ENCODE measurements at regions not wholly inside any gene's neighbourhood (a gene's known extent, or its start where the extent isn't known, plus 50 kb on each side); places are given as distances from the start of the nearest gene placed in this dataset.

DNA sequence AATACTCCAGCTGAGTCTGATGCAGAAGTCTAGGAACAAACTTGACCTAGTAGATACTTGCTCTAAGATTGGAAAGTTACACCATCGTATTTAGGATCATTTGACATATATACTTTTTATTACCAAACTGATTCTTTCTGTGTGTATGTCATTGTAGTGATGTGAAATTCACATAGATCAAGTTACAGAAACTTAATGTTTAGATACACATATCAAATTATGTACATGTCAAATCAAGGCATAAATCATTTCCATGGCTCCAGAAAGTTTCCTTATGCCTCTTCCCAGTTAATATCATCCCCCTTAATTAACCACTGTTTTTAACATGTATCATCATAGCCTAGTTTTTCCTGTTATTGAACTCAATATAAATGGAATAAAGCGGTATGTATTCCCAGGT lies 292.0 kb upstream of the CDH11 start:
- no peaks in the 10 kb centered on the region for H3K27me3 Mint-ChIP-seq (ENCODE audit: low read depth)
- peaks cover 24% of the 10 kb centered on the region for H3K4me1 Mint-ChIP-seq (ENCODE audit: low read depth)
- peaks cover 1% of the 10 kb centered on the region for H3K9me3 Mint-ChIP-seq (ENCODE audit: low read depth)
- H3K36me3 Mint-ChIP-seq (ENCODE audit: low read depth), result peaks cover 1% of the 10 kb centered on the region
- no peak for DNase-seq (ENCODE audit: low spot score)
- TF ChIP-seq, protein P1, sequence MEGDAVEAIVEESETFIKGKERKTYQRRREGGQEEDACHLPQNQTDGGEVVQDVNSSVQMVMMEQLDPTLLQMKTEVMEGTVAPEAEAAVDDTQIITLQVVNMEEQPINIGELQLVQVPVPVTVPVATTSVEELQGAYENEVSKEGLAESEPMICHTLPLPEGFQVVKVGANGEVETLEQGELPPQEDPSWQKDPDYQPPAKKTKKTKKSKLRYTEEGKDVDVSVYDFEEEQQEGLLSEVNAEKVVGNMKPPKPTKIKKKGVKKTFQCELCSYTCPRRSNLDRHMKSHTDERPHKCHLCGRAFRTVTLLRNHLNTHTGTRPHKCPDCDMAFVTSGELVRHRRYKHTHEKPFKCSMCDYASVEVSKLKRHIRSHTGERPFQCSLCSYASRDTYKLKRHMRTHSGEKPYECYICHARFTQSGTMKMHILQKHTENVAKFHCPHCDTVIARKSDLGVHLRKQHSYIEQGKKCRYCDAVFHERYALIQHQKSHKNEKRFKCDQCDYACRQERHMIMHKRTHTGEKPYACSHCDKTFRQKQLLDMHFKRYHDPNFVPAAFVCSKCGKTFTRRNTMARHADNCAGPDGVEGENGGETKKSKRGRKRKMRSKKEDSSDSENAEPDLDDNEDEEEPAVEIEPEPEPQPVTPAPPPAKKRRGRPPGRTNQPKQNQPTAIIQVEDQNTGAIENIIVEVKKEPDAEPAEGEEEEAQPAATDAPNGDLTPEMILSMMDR (IDR thresholded peaks at IDR 0.05), result no peak
- no peak overlapping the region for H3K27ac Mint-ChIP-seq (ENCODE audit: unreplicated experiment)
- H3K4me3 Mint-ChIP-seq (ENCODE audit: unreplicated experiment), result no peak overlapping the region

DNA sequence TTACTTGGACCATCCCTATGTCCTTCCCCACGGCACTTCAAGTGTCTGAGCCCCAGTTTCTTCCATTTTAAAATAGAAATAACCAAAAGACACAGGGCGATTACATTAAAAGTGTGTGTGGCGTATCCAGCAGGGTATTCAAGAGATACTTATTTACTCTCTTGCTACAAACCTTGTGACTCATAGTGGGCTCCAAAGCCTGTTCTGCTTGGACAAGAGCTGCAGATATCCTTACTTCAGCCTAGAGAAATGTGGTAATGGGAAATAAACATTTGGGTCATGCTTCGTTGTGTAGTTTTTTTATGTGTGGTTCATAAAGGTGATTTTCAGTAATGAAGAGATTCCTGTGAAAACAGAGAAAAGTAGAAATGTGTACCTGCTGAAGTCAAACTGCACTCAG lies 288.9 kb upstream of the CDH11 start:
- TF ChIP-seq, protein P1 (IDR thresholded peaks at IDR 0.05), result no peak
- Mint-ChIP-seq H3K27me3 (ENCODE audit: low read depth) (no peaks in the 10 kb centered on the region), H3K27ac (ENCODE audit: unreplicated experiment) (no peak overlapping the region), H3K36me3 (ENCODE audit: low read depth) (peaks cover 1% of the 10 kb centered on the region), H3K4me1 (ENCODE audit: low read depth) (peaks cover 23% of the 10 kb centered on the region), H3K4me3 (ENCODE audit: unreplicated experiment) (no peak overlapping the region), H3K9me3 (ENCODE audit: low read depth) (no peaks in the 10 kb centered on the region)
- no peak for DNase-seq (ENCODE audit: low spot score)

DNA sequence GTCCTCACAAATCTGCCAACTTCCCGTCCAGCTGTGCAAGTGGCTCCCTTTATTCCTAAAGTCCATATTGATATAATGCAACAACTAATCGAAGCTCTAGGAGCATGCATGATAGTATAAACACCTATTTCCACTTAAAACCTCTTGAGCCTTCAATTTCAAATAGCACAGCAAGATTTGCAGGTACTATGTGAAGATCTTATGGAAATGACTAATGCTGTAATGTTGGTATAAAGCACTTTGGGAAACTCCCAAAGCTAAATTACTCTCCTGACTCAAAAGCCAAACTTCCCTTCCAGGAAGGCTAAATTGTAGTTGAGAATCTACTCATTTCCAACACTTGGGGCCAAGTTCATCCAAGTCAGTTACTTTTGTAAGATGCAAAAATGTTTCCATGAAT lies 287.6 kb upstream of the CDH11 start:
- Mint-ChIP-seq H3K4me1 (ENCODE audit: low read depth) (peaks cover 15% of the 10 kb centered on the region), H3K36me3 (ENCODE audit: low read depth) (peaks cover 1% of the 10 kb centered on the region), H3K9me3 (ENCODE audit: low read depth) (no peaks in the 10 kb centered on the region), H3K27ac (ENCODE audit: unreplicated experiment) (no peak overlapping the region), H3K27me3 (ENCODE audit: low read depth) (no peaks in the 10 kb centered on the region), H3K4me3 (ENCODE audit: unreplicated experiment) (no peak overlapping the region)
- no peak for DNase-seq (ENCODE audit: low spot score)
- TF ChIP-seq, protein P1 (IDR thresholded peaks at IDR 0.05), result no peak

DNA sequence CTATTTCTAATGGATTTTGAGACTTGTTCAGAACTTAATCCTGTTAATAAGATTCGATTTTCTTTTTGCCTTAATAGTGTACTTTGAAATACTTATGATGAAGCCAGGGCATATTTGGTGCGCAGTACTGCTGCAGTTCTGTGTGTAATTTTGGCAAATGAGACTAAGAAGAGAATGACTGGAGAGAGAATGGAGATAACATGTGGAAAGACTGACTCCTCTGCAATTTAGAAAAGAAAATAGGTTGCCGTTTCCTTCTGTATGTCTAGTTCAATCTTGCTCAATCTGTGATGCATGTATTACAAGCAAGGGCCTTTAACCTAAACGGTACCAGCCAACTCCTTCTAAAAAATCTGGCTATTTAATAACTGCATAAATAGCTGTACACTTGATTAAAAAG lies 285.1 kb upstream of the CDH11 start:
- Mint-ChIP-seq H3K4me1 (ENCODE audit: low read depth) (peaks cover 9% of the 10 kb centered on the region), H3K4me3 (ENCODE audit: unreplicated experiment) (no peak overlapping the region)

DNA sequence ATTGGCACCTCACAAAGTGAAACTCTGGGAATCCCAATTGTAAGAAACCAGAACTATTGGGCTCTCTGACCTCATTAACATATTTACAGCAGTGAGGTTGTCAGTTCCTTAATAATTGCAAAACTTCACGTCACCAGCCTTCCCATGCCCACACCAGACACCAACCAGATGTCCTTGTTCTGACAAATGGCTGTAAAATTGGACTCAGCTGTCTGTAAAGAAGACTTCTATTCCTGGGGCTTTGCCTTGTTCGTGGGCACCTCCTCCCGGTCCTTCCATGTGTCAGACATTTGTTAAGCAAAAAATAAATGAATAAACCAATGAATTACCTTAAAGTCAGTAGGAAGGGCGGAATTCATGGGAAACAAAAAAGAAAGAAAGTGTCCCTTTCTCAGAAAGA lies 284.3 kb upstream of the CDH11 start:
- Mint-ChIP-seq H3K36me3 (ENCODE audit: low read depth) (no peaks in the 10 kb centered on the region), H3K4me1 (ENCODE audit: low read depth) (peaks cover 9% of the 10 kb centered on the region), H3K9me3 (ENCODE audit: low read depth) (no peaks in the 10 kb centered on the region), H3K27me3 (ENCODE audit: low read depth) (no peaks in the 10 kb centered on the region), H3K27ac (ENCODE audit: unreplicated experiment) (no peak overlapping the region), H3K4me3 (ENCODE audit: unreplicated experiment) (no peak overlapping the region)
- DNase-seq (ENCODE audit: low spot score), result no peak
- TF ChIP-seq, protein P1 (IDR thresholded peaks at IDR 0.05), result no peak

More for the DNA sequence above, 285.1 kb upstream of the CDH11 start:
- no peaks in the 10 kb centered on the region for H3K27me3 Mint-ChIP-seq (ENCODE audit: low read depth)
- H3K27ac Mint-ChIP-seq (ENCODE audit: unreplicated experiment), result no peak overlapping the region
- peaks cover 1% of the 10 kb centered on the region for H3K36me3 Mint-ChIP-seq (ENCODE audit: low read depth)
- no peaks in the 10 kb centered on the region for H3K9me3 Mint-ChIP-seq (ENCODE audit: low read depth)
- TF ChIP-seq, protein P1 (IDR thresholded peaks at IDR 0.05), result no peak
- DNase-seq (ENCODE audit: low spot score), result no peak
